ENCODE measurements at regions not wholly inside any gene's neighbourhood (a gene's known extent, or its start where the extent isn't known, plus 50 kb on each side); places are given as distances from the start of the nearest gene placed in this dataset.

GRCh38 chr5:106277540-106278096 lies 1393.1 kb downstream of the EFNA5 start:
- H3K27me3 ChIP-seq (ENCODE audit: control insufficient read depth, insufficient read depth, low read length) = no peaks in the 10 kb centered on the region
- no peaks in the 10 kb centered on the region for H3K4me1 ChIP-seq (ENCODE audit: control insufficient read depth in 2 of 3, insufficient read depth in 2 of 3, low read depth in 1 of 3, low read length in 3 of 3)
- no peak overlapping the region for H3K9ac ChIP-seq (ENCODE audit: low read length in 3 of 3)
- DNase-seq (no peak), FAIRE-seq (no peak)
- H3K9me3 ChIP-seq (ENCODE audit: control insufficient read depth in 2 of 3, insufficient read depth in 1 of 3, low read length in 3 of 3) = no peaks in the 10 kb centered on the region
- no peaks in the 10 kb centered on the region for H3K36me3 ChIP-seq (ENCODE audit: control insufficient read depth in 2 of 3, insufficient read depth in 3 of 3, low read length in 3 of 3)
- TF ChIP-seq, protein P1, sequence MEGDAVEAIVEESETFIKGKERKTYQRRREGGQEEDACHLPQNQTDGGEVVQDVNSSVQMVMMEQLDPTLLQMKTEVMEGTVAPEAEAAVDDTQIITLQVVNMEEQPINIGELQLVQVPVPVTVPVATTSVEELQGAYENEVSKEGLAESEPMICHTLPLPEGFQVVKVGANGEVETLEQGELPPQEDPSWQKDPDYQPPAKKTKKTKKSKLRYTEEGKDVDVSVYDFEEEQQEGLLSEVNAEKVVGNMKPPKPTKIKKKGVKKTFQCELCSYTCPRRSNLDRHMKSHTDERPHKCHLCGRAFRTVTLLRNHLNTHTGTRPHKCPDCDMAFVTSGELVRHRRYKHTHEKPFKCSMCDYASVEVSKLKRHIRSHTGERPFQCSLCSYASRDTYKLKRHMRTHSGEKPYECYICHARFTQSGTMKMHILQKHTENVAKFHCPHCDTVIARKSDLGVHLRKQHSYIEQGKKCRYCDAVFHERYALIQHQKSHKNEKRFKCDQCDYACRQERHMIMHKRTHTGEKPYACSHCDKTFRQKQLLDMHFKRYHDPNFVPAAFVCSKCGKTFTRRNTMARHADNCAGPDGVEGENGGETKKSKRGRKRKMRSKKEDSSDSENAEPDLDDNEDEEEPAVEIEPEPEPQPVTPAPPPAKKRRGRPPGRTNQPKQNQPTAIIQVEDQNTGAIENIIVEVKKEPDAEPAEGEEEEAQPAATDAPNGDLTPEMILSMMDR (IDR thresholded peaks at IDR 0.05; ENCODE audit: borderline replicate concordance, extremely low read depth, insufficient read depth) = no peak
- H3K4me3 ChIP-seq (ENCODE audit: low read length in 3 of 3) = no peak overlapping the region
- intact Hi-C loops (cut with DNase I) = no loop called here
- no peak overlapping the region for H3K27ac ChIP-seq (ENCODE audit: low read depth in 2 of 2, low read length in 2 of 2)

GRCh38 chr5:106269252-106269843 lies 1401.4 kb downstream of the EFNA5 start:
- TF ChIP-seq, protein P1 (IDR thresholded peaks at IDR 0.05; ENCODE audit: borderline replicate concordance, extremely low read depth, insufficient read depth) = peak; percentile 12
- no peak overlapping the region for H3K9ac ChIP-seq (ENCODE audit: low read length in 3 of 3)
- DNase-seq (peak in 2 of 5 donors; percentile 20 to 31), FAIRE-seq (no peak)
- no peak overlapping the region for H3K4me3 ChIP-seq (ENCODE audit: low read length in 3 of 3)
- no peaks in the 10 kb centered on the region for H3K27me3 ChIP-seq (ENCODE audit: control insufficient read depth, insufficient read depth, low read length)
- H3K27ac ChIP-seq (ENCODE audit: low read depth in 2 of 2, low read length in 2 of 2) = no peak overlapping the region
- H3K9me3 ChIP-seq (ENCODE audit: control insufficient read depth in 2 of 3, insufficient read depth in 1 of 3, low read length in 3 of 3) = no peaks in the 10 kb centered on the region
- intact Hi-C loops (cut with DNase I) = no loop called here
- H3K4me1 ChIP-seq (ENCODE audit: control insufficient read depth in 2 of 3, insufficient read depth in 2 of 3, low read depth in 1 of 3, low read length in 3 of 3) = no peaks in the 10 kb centered on the region
- no peaks in the 10 kb centered on the region for H3K36me3 ChIP-seq (ENCODE audit: control insufficient read depth in 2 of 3, insufficient read depth in 3 of 3, low read length in 3 of 3)

DNA sequence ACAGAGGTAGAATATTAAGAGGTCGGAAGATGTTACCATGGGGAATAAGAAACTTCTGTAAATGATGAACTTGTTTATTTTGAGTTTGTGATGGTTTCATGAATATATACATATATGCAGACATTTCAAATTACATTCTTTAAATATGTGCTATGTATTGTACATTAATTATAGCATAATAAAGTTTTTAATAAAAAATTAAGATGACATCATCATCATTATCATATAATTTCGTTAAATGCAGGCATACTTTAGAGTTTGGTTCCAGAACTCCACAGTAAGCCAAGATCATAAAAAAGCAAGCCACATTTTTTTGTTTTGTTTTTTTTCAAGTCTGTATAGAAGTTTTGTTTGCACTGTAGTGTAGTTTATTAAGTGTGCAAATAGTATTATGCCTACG lies 1403.5 kb downstream of the EFNA5 start:
- Histone ChIP-seq H3K4me3 (ENCODE audit: low read length in 3 of 3) (no peak overlapping the region), H3K9ac (ENCODE audit: low read length in 3 of 3) (no peak overlapping the region), H3K9me3 (ENCODE audit: control insufficient read depth in 2 of 3, insufficient read depth in 1 of 3, low read length in 3 of 3) (no peaks in the 10 kb centered on the region), H3K4me1 (ENCODE audit: control insufficient read depth in 2 of 3, insufficient read depth in 2 of 3, low read depth in 1 of 3, low read length in 3 of 3) (no peaks in the 10 kb centered on the region), H3K36me3 (ENCODE audit: control insufficient read depth in 2 of 3, insufficient read depth in 3 of 3, low read length in 3 of 3) (no peaks in the 10 kb centered on the region), H3K27ac (ENCODE audit: low read depth in 2 of 2, low read length in 2 of 2) (no peak overlapping the region), H3K27me3 (ENCODE audit: control insufficient read depth, insufficient read depth, low read length) (no peaks in the 10 kb centered on the region)
- DNase-seq (no peak), FAIRE-seq (no peak)
- TF ChIP-seq, protein P1 (IDR thresholded peaks at IDR 0.05; ENCODE audit: borderline replicate concordance, extremely low read depth, insufficient read depth) = no peak
- intact Hi-C loops (cut with DNase I) = no loop called here
